Neural cell (in vitro differentiated cells): ENCODE measurements at regions not wholly inside any gene's neighbourhood (a gene's known extent, or its start where the extent isn't known, plus 50 kb on each side); places are given as distances from the start of the nearest gene placed in this dataset.

Experiments
- H2AFZ ChIP-seq: fragments of 200-600, 300-800 bp; sonication (generic), shearing (Covaris generic); 2 replicates; pipeline ENCODE4 v1.6.0; 2014; ENCODE audit warnings: low read depth, mild to moderate bottlenecking, antibody characterized with exemption, low read length, moderate library complexity
- H3F3A ChIP-seq: fragments of 200-600 bp; shearing (Covaris generic); 2 replicates; pipeline ENCODE4 v1.6.1; 2016; ENCODE audit warnings: mild to moderate bottlenecking, moderate library complexity, mixed read lengths, antibody characterized with exemption, low read length; ENCODE audit not compliant: insufficient read depth, poor library complexity, severe bottlenecking
- H3K27ac ChIP-seq: fragments of 200-600, 300-800 bp; sonication (generic), shearing (Covaris generic); 2 replicates; pipeline ENCODE4 v1.5.1; 2014; ENCODE audit warnings: mild to moderate bottlenecking, low read length, moderate library complexity
- H3K27me3 ChIP-seq: fragments of 300-800, 200-600 bp; sonication (generic), shearing (Covaris generic); 2 replicates; pipeline ENCODE4 v1.6.0; 2014; ENCODE audit warnings: mild to moderate bottlenecking, low read depth, low read length, moderate library complexity; ENCODE audit not compliant: insufficient read depth
- H3K36me3 ChIP-seq: fragments of 300-800, 200-600 bp; sonication (generic), shearing (Covaris generic); 2 replicates; pipeline ENCODE4 v1.5.1; 2014; ENCODE audit warnings: mild to moderate bottlenecking, antibody characterized with exemption, low read length, moderate library complexity; ENCODE audit not compliant: insufficient read depth
- H3K4me2 ChIP-seq: fragments of 300-800, 200-600 bp; sonication (generic), shearing (Covaris generic); 2 replicates; pipeline ENCODE4 v1.6.0; 2014; ENCODE audit warnings: mild to moderate bottlenecking, low read length
- H3K4me3 ChIP-seq: fragments of 300-800, 200-600 bp; sonication (generic), shearing (Covaris generic); 2 replicates; pipeline ENCODE4 v1.5.1; 2014; ENCODE audit warnings: mild to moderate bottlenecking, low read length, moderate library complexity
- H3K79me2 ChIP-seq: fragments of 200-600 bp; shearing (Covaris generic); replicated peaks from 2 replicates; pipeline ENCODE4 v1.6.0; 2014; ENCODE audit warnings: mild to moderate bottlenecking, low read length, moderate library complexity; ENCODE audit not compliant: insufficient read depth
- H3K9ac ChIP-seq: fragments of 300-800, 200-600 bp; sonication (generic), shearing (Covaris generic); 2 replicates; pipeline ENCODE4 v1.6.1; 2016; ENCODE audit warnings: mild to moderate bottlenecking, low read length, mixed read lengths
- H3K9me2 ChIP-seq: fragments of 200-600 bp; shearing (Covaris generic); 2 replicates; pipeline ENCODE4 v1.6.1; 2016; ENCODE audit warnings: mild to moderate bottlenecking, low read length, mixed read lengths; ENCODE audit not compliant: insufficient read depth
- H3K9me3 ChIP-seq: fragments of 200-600, 300-800 bp; sonication (generic), shearing (Covaris generic); 2 replicates; pipeline ENCODE4 v1.6.1; 2016; ENCODE audit warnings: mild to moderate bottlenecking, mixed run types, low read length, moderate library complexity, mixed read lengths
- H4K20me1 ChIP-seq: fragments of 200-600 bp; shearing (Covaris generic); 2 replicates; pipeline ENCODE4 v1.6.1; 2016; ENCODE audit warnings: mild to moderate bottlenecking, mixed run types; ENCODE audit not compliant: insufficient read depth
- CTCF ChIP-seq: fragments of 450-650 bp; IDR thresholded peaks from 2 replicates; pipeline ENCODE4 v1.5.1; 2014; ENCODE audit warnings: antibody characterized with exemption, mild to moderate bottlenecking, moderate library complexity; ENCODE audit not compliant: poor library complexity, severe bottlenecking
- EP300 ChIP-seq: fragments of 450-650 bp; conservative IDR thresholded peaks from 2 replicates; pipeline ENCODE4 v1.6.1; 2014; ENCODE audit warnings: antibody characterized with exemption, mild to moderate bottlenecking, moderate library complexity; ENCODE audit not compliant: poor library complexity, severe bottlenecking
- EZH2 ChIP-seq: fragments of 200-600, 300-800 bp; shearing (Covaris generic), sonication (generic); IDR thresholded peaks from 2 replicates; pipeline ENCODE4 v1.6.1; 2014; ENCODE audit warnings: antibody characterized with exemption, low read length, borderline replicate concordance, mild to moderate bottlenecking; ENCODE audit not compliant: insufficient read depth, poor library complexity, severe bottlenecking
- MXI1 ChIP-seq: fragments of 450-650 bp; conservative IDR thresholded peaks from 2 replicates; pipeline ENCODE4 v1.6.1; 2014; ENCODE audit warnings: antibody characterized with exemption, mild to moderate bottlenecking; ENCODE audit not compliant: poor library complexity, severe bottlenecking
- POLR2AphosphoS5 ChIP-seq: IDR thresholded peaks from 2 replicates; pipeline ENCODE4 v1.6.1; 2012
- RAD21 ChIP-seq: fragments of 450-650 bp; conservative IDR thresholded peaks from 2 replicates; pipeline ENCODE4 v1.6.1; 2014; ENCODE audit warnings: antibody characterized with exemption, mild to moderate bottlenecking, moderate library complexity
- REST ChIP-seq: IDR thresholded peaks from 2 replicates; pipeline ENCODE4 v1.6.1; 2012; ENCODE audit warnings: borderline replicate concordance
- SMC3 ChIP-seq: fragments of 450-650 bp; conservative IDR thresholded peaks from 2 replicates; pipeline ENCODE4 v1.6.1; 2014; ENCODE audit warnings: antibody characterized with exemption, mild to moderate bottlenecking, moderate library complexity; ENCODE audit not compliant: poor library complexity
- TAF1 ChIP-seq: IDR thresholded peaks from 2 replicates; pipeline ENCODE4 v1.6.1; 2012; ENCODE audit warnings: low read depth

- TF ChIP-seq RAD21 (no peak), TAF1 (no peak), EZH2 (no peak), CTCF (no peak), SMC3 (no peak), POLR2AphosphoS5 (no peak), REST (no peak), EP300 (no peak), MXI1 (no peak)
- Histone ChIP-seq H3K79me2 (no peaks in the 10 kb centered on the region), H2AFZ (no peak overlapping the region), H3K9ac (no peak overlapping the region), H3F3A (no peaks in the 10 kb centered on the region), H3K27me3 (no peaks in the 10 kb centered on the region), H3K27ac (no peak overlapping the region), H3K36me3 (no peaks in the 10 kb centered on the region), H3K4me2 (no peak overlapping the region), H3K9me2 (no peaks in the 10 kb centered on the region), H3K9me3 (no peaks in the 10 kb centered on the region), H3K4me3 (no peak overlapping the region), H4K20me1 (no peaks in the 10 kb centered on the region)
Measured at GRCh38 chrX:87914726-87915125, 397.1 kb downstream of the KLHL4 start.

- Histone ChIP-seq H3K9ac (no peak overlapping the region), H3F3A (no peaks in the 10 kb centered on the region), H3K27ac (no peak overlapping the region), H3K9me3 (no peaks in the 10 kb centered on the region), H3K27me3 (no peaks in the 10 kb centered on the region), H2AFZ (no peak overlapping the region), H4K20me1 (no peaks in the 10 kb centered on the region), H3K4me3 (no peak overlapping the region), H3K79me2 (no peaks in the 10 kb centered on the region), H3K4me2 (no peak overlapping the region), H3K9me2 (no peaks in the 10 kb centered on the region), H3K36me3 (no peaks in the 10 kb centered on the region)
- TF ChIP-seq MXI1: no peak
- no peak for TF ChIP-seq CTCF
- no peak for TF ChIP-seq REST
- no peak for TF ChIP-seq SMC3
- TF ChIP-seq POLR2AphosphoS5: no peak
Measured at GRCh38 chrX:87924619-87925018, 407.0 kb downstream of the KLHL4 start.
